ENCODE measurements at regions not wholly inside any gene's neighbourhood (a gene's known extent, or its start where the extent isn't known, plus 50 kb on each side); places are given as distances from the start of the nearest gene placed in this dataset.

DNA sequence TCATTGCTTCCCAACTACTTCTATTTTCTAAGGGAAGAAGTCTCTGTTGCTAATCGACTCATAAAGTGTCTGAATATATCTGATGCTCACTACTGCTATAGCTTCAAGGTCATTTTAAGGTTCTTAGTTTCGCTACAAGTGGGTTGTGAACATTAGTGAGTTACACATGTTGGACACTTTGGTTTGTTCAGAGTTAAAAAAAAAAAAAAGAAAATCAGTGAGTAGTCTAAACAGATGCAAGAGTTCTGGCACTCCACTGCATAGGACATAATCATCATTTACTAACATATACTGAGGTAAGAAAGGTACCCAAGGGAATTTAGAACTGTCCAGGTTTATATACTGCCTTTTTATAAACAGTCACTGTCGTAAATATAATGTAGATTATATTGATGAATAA is 108.8 kb downstream of the KLF12 start:
- H3K9me2 ChIP-seq (ENCODE audit: insufficient read depth, low read length) = no peaks in the 10 kb centered on the region
- intact Hi-C loops (cut with micrococcal nuclease; ENCODE audit: unreplicated experiment) = loop anchor here (10.0 kb wide), 1 partner anchor 259 kb away; no protein-coding TSS in a partner anchor
- peaks cover 54% of the 10 kb centered on the region for H3K36me3 ChIP-seq (ENCODE audit: insufficient read depth, low read length)
- peaks cover 48% of the 10 kb centered on the region for H3K4me1 ChIP-seq (ENCODE audit: insufficient read depth, low read length, poor library complexity, severe bottlenecking)
- TF ChIP-seq, protein P1, sequence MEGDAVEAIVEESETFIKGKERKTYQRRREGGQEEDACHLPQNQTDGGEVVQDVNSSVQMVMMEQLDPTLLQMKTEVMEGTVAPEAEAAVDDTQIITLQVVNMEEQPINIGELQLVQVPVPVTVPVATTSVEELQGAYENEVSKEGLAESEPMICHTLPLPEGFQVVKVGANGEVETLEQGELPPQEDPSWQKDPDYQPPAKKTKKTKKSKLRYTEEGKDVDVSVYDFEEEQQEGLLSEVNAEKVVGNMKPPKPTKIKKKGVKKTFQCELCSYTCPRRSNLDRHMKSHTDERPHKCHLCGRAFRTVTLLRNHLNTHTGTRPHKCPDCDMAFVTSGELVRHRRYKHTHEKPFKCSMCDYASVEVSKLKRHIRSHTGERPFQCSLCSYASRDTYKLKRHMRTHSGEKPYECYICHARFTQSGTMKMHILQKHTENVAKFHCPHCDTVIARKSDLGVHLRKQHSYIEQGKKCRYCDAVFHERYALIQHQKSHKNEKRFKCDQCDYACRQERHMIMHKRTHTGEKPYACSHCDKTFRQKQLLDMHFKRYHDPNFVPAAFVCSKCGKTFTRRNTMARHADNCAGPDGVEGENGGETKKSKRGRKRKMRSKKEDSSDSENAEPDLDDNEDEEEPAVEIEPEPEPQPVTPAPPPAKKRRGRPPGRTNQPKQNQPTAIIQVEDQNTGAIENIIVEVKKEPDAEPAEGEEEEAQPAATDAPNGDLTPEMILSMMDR (conservative IDR thresholded peaks at IDR 0.05; ENCODE audit: low read length) = no peak
- TF ChIP-seq EZH2phosphoT487 (IDR thresholded peaks at IDR 0.05; ENCODE audit: borderline replicate concordance, low read depth, low read length) = no peak
- peaks cover 48% of the 10 kb centered on the region for H3K9me3 ChIP-seq (ENCODE audit: low read length)
- H3K4me2 ChIP-seq (ENCODE audit: low read length) = peak overlapping the region; percentile 89
- no peak overlapping the region for H2AFZ ChIP-seq (ENCODE audit: low read length)
- H3K79me2 ChIP-seq (ENCODE audit: insufficient read depth, low read depth, low read length) = peaks cover 32% of the 10 kb centered on the region; the same call in 1 of the 2 replicates
- H4K20me1 ChIP-seq (ENCODE audit: insufficient read depth, low read length) = no peaks in the 10 kb centered on the region
- BruUV-seq (replicated peaks) = no TSS peak
- POLR2A ChIA-PET = interaction anchor here (0.6 to 4.3 kb wide), 18 partner anchors 8 to 126 kb away, joined by 3 to 17 read pairs (median 4); no protein-coding TSS in a partner anchor
- DNase-seq (ENCODE audit: low spot score) = no peak
- CTCF ChIA-PET (ENCODE audit: unreplicated experiment) = no interaction called here
- H3K27ac ChIP-seq (ENCODE audit: low read depth, low read length, poor library complexity, severe bottlenecking) = no peak overlapping the region
- peak overlapping the region; percentile 56 for H3K4me3 ChIP-seq (ENCODE audit: low read depth, low read length, poor library complexity, severe bottlenecking)

DNA sequence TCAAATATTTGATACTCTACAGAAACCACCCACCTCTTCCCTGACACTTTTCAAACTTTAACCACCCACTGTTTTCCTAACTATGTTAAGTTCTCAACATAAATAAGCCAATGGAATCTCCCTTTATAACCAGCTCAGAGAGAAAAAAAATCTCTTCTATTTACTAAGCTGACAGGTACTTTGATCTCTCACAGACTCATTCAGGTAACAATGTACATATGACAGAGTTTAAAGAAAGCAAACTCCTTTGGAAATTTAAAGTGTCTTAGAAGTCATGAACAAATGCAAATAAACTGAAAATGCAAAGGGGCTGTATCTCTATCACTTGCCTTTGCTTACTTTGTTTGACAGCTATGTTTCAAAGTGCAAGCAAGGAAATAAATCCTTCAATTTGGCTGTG is 109.3 kb downstream of the KLF12 start:
- H3K4me3 ChIP-seq (ENCODE audit: low read depth, low read length, poor library complexity, severe bottlenecking) = no peak overlapping the region
- peaks cover 48% of the 10 kb centered on the region for H3K4me1 ChIP-seq (ENCODE audit: insufficient read depth, low read length, poor library complexity, severe bottlenecking)
- ChIA-PET POLR2A (interaction anchor here (0.6 to 4.3 kb wide), 18 partner anchors 9 to 653 kb away, joined by 3 to 17 read pairs (median 4); no protein-coding TSS in a partner anchor), CTCF (ENCODE audit: unreplicated experiment) (no interaction called here)
- H3K9me3 ChIP-seq (ENCODE audit: low read length) = peaks cover 53% of the 10 kb centered on the region
- intact Hi-C loops (cut with micrococcal nuclease; ENCODE audit: unreplicated experiment) = loop anchor here (10.0 kb wide), 1 partner anchor 260 kb away; no protein-coding TSS in a partner anchor
- H3K4me2 ChIP-seq (ENCODE audit: low read length) = peak overlapping the region; percentile 89; the same call in 1 of the 2 replicates
- H4K20me1 ChIP-seq (ENCODE audit: insufficient read depth, low read length) = no peaks in the 10 kb centered on the region
- H2AFZ ChIP-seq (ENCODE audit: low read length) = no peak overlapping the region
- BruUV-seq (replicated peaks) = no TSS peak
- no peak overlapping the region for H3K27ac ChIP-seq (ENCODE audit: low read depth, low read length, poor library complexity, severe bottlenecking)
- H3K79me2 ChIP-seq (ENCODE audit: insufficient read depth, low read depth, low read length) = peaks cover 32% of the 10 kb centered on the region; the same call in 1 of the 2 replicates
- TF ChIP-seq, protein P1 (conservative IDR thresholded peaks at IDR 0.05; ENCODE audit: low read length) = no peak
- TF ChIP-seq EZH2phosphoT487 (IDR thresholded peaks at IDR 0.05; ENCODE audit: borderline replicate concordance, low read depth, low read length) = no peak
- H3K9me2 ChIP-seq (ENCODE audit: insufficient read depth, low read length) = no peaks in the 10 kb centered on the region
- peaks cover 54% of the 10 kb centered on the region for H3K36me3 ChIP-seq (ENCODE audit: insufficient read depth, low read length)
- no peak for DNase-seq (ENCODE audit: low spot score)

DNA sequence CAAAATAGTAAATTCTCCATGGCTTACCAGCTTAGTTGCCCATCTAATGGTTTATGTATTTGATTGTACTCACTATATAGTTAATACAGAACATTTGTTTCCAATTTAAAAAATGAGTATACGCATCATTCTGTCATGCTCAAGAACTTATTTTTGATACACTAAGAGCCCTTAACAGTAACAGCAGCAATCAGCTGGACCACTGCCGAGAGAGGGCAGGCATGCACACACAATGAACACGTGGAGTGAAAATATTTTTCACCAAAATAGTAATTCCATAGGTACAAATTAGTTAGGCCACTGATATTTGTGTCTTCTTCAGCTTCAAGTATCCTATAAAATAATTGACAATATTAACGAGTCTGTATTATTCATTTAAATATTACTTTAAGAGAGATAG is 109.9 kb downstream of the KLF12 start:
- Histone ChIP-seq H3K4me1 (ENCODE audit: insufficient read depth, low read length, poor library complexity, severe bottlenecking) (peaks cover 44% of the 10 kb centered on the region), H2AFZ (ENCODE audit: low read length) (no peak overlapping the region), H3K36me3 (ENCODE audit: insufficient read depth, low read length) (peaks cover 54% of the 10 kb centered on the region), H3K79me2 (ENCODE audit: insufficient read depth, low read depth, low read length) (peaks cover 32% of the 10 kb centered on the region; the same call in 1 of the 2 replicates), H3K9me2 (ENCODE audit: insufficient read depth, low read length) (no peaks in the 10 kb centered on the region), H3K27ac (ENCODE audit: low read depth, low read length, poor library complexity, severe bottlenecking) (no peak overlapping the region), H3K4me3 (ENCODE audit: low read depth, low read length, poor library complexity, severe bottlenecking) (no peak overlapping the region), H3K9me3 (ENCODE audit: low read length) (peaks cover 58% of the 10 kb centered on the region), H4K20me1 (ENCODE audit: insufficient read depth, low read length) (no peaks in the 10 kb centered on the region), H3K4me2 (ENCODE audit: low read length) (no peak overlapping the region)
- intact Hi-C loops (cut with micrococcal nuclease; ENCODE audit: unreplicated experiment) = loop anchor here (10.0 kb wide), 1 partner anchor 260 kb away; no protein-coding TSS in a partner anchor
- POLR2A ChIA-PET = interaction anchor here (0.6 to 4.3 kb wide), 17 partner anchors 8 to 652 kb away, joined by 3 to 17 read pairs (median 4); no protein-coding TSS in a partner anchor
- TF ChIP-seq, protein P1 (conservative IDR thresholded peaks at IDR 0.05; ENCODE audit: low read length) = no peak
- no peak for TF ChIP-seq EZH2phosphoT487 (IDR thresholded peaks at IDR 0.05; ENCODE audit: borderline replicate concordance, low read depth, low read length)
- no peak for DNase-seq (ENCODE audit: low spot score)
- BruUV-seq (replicated peaks) = no TSS peak
- CTCF ChIA-PET (ENCODE audit: unreplicated experiment) = interaction anchor here (0.6 kb wide), 1 partner anchor 56 kb away, joined by 3 read pairs; no protein-coding TSS in a partner anchor
